C1 segment of cervical spinal cord (tissue), 14 donors: ENCODE measurements at regions not wholly inside any gene's neighbourhood (a gene's known extent, or its start where the extent isn't known, plus 50 kb on each side); places are given as distances from the start of the nearest gene placed in this dataset.

ENCODE experiments used
- DNase-seq, 14 donors: peaks; one replicate each; lab custom pipeline; 2025; lab: John Stamatoyannopoulos, UW

GRCh38 chr3:130839813-130840212, 54.1 kb upstream of the ATP2C1 start:
- DNase-seq: no peak

DNA sequence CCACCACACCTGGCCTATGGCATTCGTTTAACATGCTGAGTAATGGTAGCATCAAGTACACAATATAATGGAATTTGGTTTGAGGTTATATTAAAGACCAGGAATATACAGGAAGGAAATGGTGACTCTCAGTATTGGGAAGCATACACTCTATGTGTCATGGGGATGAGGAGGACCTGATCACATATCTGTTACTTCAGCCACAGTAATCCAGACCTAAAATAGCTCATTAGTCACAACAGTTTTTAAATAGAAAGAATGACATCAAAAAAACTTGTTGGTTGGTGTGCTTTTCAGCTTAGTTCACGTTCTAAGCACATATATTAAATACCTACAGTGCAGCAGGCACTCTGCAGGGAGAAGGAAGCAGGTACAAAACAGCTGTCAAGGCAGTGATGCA, 52.5 kb upstream of the ATP2C1 start:
- no peak for DNase-seq

DNA sequence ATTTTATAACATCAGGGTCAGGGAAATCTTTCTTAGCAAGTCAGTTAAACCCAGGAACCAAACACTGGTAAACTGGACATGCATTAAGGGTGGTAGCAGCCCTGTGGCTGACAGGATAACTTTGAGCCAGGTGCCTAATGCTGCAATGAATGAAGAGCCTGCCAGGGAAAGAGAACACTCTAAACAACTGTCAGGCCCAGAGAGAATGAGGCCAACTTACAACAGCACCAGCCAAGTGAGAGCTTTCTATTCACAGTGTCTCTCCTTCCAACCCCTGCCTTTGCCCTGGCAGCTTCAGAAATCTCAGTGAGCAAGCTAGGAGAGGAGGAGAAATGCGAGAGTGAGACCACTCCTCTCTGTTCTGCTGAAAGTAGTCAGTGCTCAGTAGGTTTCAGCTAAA, 50.4 kb upstream of the ATP2C1 start:
- DNase-seq: peak in 3 of 14 donors; percentile 18 to 23 (median 21)
